NCI-H2107 treated with DMSO at 0.1 percent for 48 hours (cell line): ENCODE measurements at regions not wholly inside any gene's neighbourhood (a gene's known extent, or its start where the extent isn't known, plus 50 kb on each side); places are given as distances from the start of the nearest gene placed in this dataset.
"Not testable (repeated sequence)": the region's sequence is repeated elsewhere in the genome, so short reads cannot be mapped to it uniquely, and the experiment has no call there.

ENCODE experiments used
- DNase-seq: peaks from one replicate; lab custom pipeline; 2025; ENCODE audit not compliant: unreplicated experiment; lab: John Stamatoyannopoulos, UW

- DNase-seq = no peak
Measured at GRCh38 chr15:39016706-39017105, 452.1 kb upstream of the RASGRP1 start.

GRCh38 chr15:39018966-39019365 lies 454.4 kb upstream of the RASGRP1 start:
- no peak for DNase-seq

- no peak for DNase-seq
Measured at GRCh38 chr15:39021341-39021740, 456.7 kb upstream of the RASGRP1 start.

GRCh38 chr15:39022532-39023305 lies 458.1 kb upstream of the RASGRP1 start:
- no peak for DNase-seq

- DNase-seq = no peak
Measured at GRCh38 chr15:39025321-39025720, 460.7 kb upstream of the RASGRP1 start.

GRCh38 chr15:39025881-39026280 lies 461.3 kb upstream of the RASGRP1 start:
- no peak for DNase-seq

GRCh38 chr15:39028069-39028468 lies 463.5 kb upstream of the RASGRP1 start:
- DNase-seq = no peak

- DNase-seq = no peak
Measured at GRCh38 chr15:39029741-39030140, 465.1 kb upstream of the RASGRP1 start.

- DNase-seq = no peak
Measured at GRCh38 chr15:39030291-39031070, 465.9 kb upstream of the RASGRP1 start.

GRCh38 chr15:39031596-39031995 lies 467.0 kb upstream of the RASGRP1 start:
- DNase-seq = no peak

- no peak for DNase-seq
Measured at GRCh38 chr15:39034816-39035215, 470.2 kb upstream of the RASGRP1 start.

GRCh38 chr15:39037611-39038010 lies 473.0 kb upstream of the RASGRP1 start:
- not testable (repeated sequence) for DNase-seq

- DNase-seq = no peak
Measured at GRCh38 chr15:39040861-39041260, 476.2 kb upstream of the RASGRP1 start.

- DNase-seq = no peak
Measured at GRCh38 chr15:39041979-39042495, 477.4 kb upstream of the RASGRP1 start.

- DNase-seq = no peak
Measured at GRCh38 chr15:39051626-39052322, 487.2 kb upstream of the RASGRP1 start.

- no peak for DNase-seq
Measured at GRCh38 chr15:39052323-39052705, 487.7 kb upstream of the RASGRP1 start.

- no peak for DNase-seq
Measured at GRCh38 chr15:39053480-39053879, 488.9 kb upstream of the RASGRP1 start.

- no peak for DNase-seq
Measured at GRCh38 chr15:39054128-39054732, 489.6 kb upstream of the RASGRP1 start.

GRCh38 chr15:39056357-39056756 lies 491.7 kb upstream of the RASGRP1 start:
- DNase-seq = no peak

- DNase-seq = no peak
Measured at GRCh38 chr15:39058351-39059131, 493.9 kb upstream of the RASGRP1 start.
